A549 (cell line): ENCODE measurements at regions not wholly inside any gene's neighbourhood (a gene's known extent, or its start where the extent isn't known, plus 50 kb on each side); places are given as distances from the start of the nearest gene placed in this dataset.

Experiments used
- ATAC-seq, 2 experiments: fragments of 200-7000 bp in 1 of 2; fragments of >200 bp in 1 of 2; cut with Nextera tagmentation in 1 of 2; cut with Tn5 transposase in 1 of 2; 3 replicates each; pipeline versions ENCODE4 v1.8.0 to v1.9.1; 2018 to 2020; ENCODE audit warnings: mild to moderate bottlenecking in 1 of 2, moderate library complexity in 1 of 2
- CTCF ChIA-PET: fragments of 300-600 bp; sonication (Branson Sonifier 250); formaldehyde crosslinking; extraction: SDS; loops from one replicate; lab custom pipeline; 2021; ENCODE audit warnings: antibody characterized with exemption, inconsistent platforms; lab: Yijun Ruan, JAX
- POLR2A ChIA-PET: fragments of 350-600 bp; formaldehyde crosslinking; extraction: SDS; loops from one replicate; lab custom pipeline; 2021; ENCODE audit warnings: antibody characterized with exemption, inconsistent platforms; lab: Yijun Ruan, JAX
- DNase-seq, 2 experiments: peaks; one replicate each; pipeline versions ENCODE4 v3.0.0 to v3.0.0-alpha.2; 2011 to 2016; ENCODE audit warnings: low read depth in 1 of 2, low spot score in 1 of 2
- FAIRE-seq: peaks from 2 replicates; lab custom pipeline; 2011; peaks lifted over from hg19 to GRCh38; lab: Jason Lieb, UNC
- H3K27ac ChIP-seq, 2 experiments: fragments of >200 bp; sonication (Bioruptor Twin); formaldehyde crosslinking; 3 replicates each; pipeline ENCODE4 v1.5.1; 2016 to 2017
- H3K4me1 ChIP-seq: fragments of >200 bp; sonication (Bioruptor Twin); formaldehyde crosslinking; 3 replicates; pipeline ENCODE4 v1.6.1; 2016
- H3K4me2 ChIP-seq: fragments of >200 bp; sonication (Bioruptor Twin); formaldehyde crosslinking; 3 replicates; pipeline ENCODE4 v1.6.1; 2016
- H3K4me3 ChIP-seq: fragments of >200 bp; sonication (Bioruptor Twin); formaldehyde crosslinking; 3 replicates; pipeline ENCODE4 v1.5.1; 2016
- H3K9me3 ChIP-seq: fragments of >200 bp; sonication (Bioruptor Twin); formaldehyde crosslinking; 3 replicates; pipeline ENCODE4 v1.6.1; 2016
- CBX2 ChIP-seq: fragments of 200-600 bp; sonication (generic); IDR thresholded peaks from 2 replicates; pipeline ENCODE4 v1.6.1; 2016; ENCODE audit warnings: low read depth, mild to moderate bottlenecking, borderline replicate concordance
- CBX8 ChIP-seq: fragments of 200-600 bp; sonication (generic); IDR thresholded peaks from 2 replicates; pipeline ENCODE4 v1.6.1; 2016
- CEBPB ChIP-seq, 2 experiments: fragments of >200 bp in 1 of 2; sonication (Bioruptor Twin) in 1 of 2; formaldehyde crosslinking in 1 of 2; IDR thresholded peaks; 2 replicates each; pipeline ENCODE4 v1.6.1; 2012 to 2016
- EHF ChIP-seq: fragments of 250-450 bp; sonication (Bioruptor Pico); IDR thresholded peaks from 2 replicates; pipeline ENCODE4 v1.5.0; 2020; ENCODE audit warnings: mild to moderate bottlenecking
- EHMT2 ChIP-seq: fragments of 200-600 bp; sonication (generic); IDR thresholded peaks from 2 replicates; pipeline ENCODE4 v1.6.1; 2016; ENCODE audit warnings: antibody characterized with exemption, low read depth, mild to moderate bottlenecking, moderate library complexity
- ELK1 ChIP-seq: fragments of 150-350 bp; IDR thresholded peaks from 2 replicates; pipeline ENCODE4 v1.6.1; 2014; ENCODE audit warnings: low read depth, mild to moderate bottlenecking, low read length
- ESRRA ChIP-seq: fragments of 150-350 bp; IDR thresholded peaks from 2 replicates; pipeline ENCODE4 v1.6.1; 2014; ENCODE audit warnings: mild to moderate bottlenecking, low read length, borderline replicate concordance
- FOSL2 ChIP-seq, 2 experiments: fragments of 450-650 bp in 1 of 2; fragments of >200 bp in 1 of 2; sonication (Bioruptor Twin) in 1 of 2; formaldehyde crosslinking; IDR thresholded peaks; 2 replicates each; pipeline versions ENCODE4 v1.5.0 to v1.6.1; 2016 to 2020; ENCODE audit warnings: mild to moderate bottlenecking in 1 of 2, moderate library complexity in 1 of 2
- GATA3 ChIP-seq: IDR thresholded peaks from 2 replicates; pipeline ENCODE4 v1.6.1; 2012; ENCODE audit warnings: borderline replicate concordance
- HEYL ChIP-seq: fragments of 250-450 bp; sonication (Bioruptor Pico); IDR thresholded peaks from 2 replicates; pipeline ENCODE4 v1.8.0; 2021; ENCODE audit warnings: mild to moderate bottlenecking, moderate library complexity
- HOXB13 ChIP-seq: fragments of 250-450 bp; sonication (Bioruptor Pico); IDR thresholded peaks from 2 replicates; pipeline ENCODE4 v1.5.0; 2020; ENCODE audit warnings: low read depth, mild to moderate bottlenecking, moderate library complexity
- JUN ChIP-seq, 2 experiments: fragments of >200 bp; sonication (Bioruptor Twin); formaldehyde crosslinking; IDR thresholded peaks; 2 replicates in 1 of 2; 3 replicates in 1 of 2; pipeline ENCODE4 v1.6.1; 2016 to 2017
- JUNB ChIP-seq: fragments of >200 bp; sonication (Bioruptor Twin); formaldehyde crosslinking; IDR thresholded peaks from 2 replicates; pipeline ENCODE4 v1.6.1; 2016
- KDM1A ChIP-seq: fragments of 200-600 bp; sonication (generic); IDR thresholded peaks from 2 replicates; pipeline ENCODE4 v1.6.1; 2016; ENCODE audit warnings: low read depth, mild to moderate bottlenecking
- KDM5A ChIP-seq: fragments of 200-600 bp; sonication (generic); IDR thresholded peaks from 2 replicates; pipeline ENCODE4 v1.6.1; 2016; ENCODE audit warnings: antibody characterized with exemption, mild to moderate bottlenecking
- NFE2L2 ChIP-seq: fragments of 150-350 bp; conservative IDR thresholded peaks from 2 replicates; pipeline ENCODE4 v1.6.1; 2014; ENCODE audit warnings: low read length
- NPAS2 ChIP-seq: fragments of 250-450 bp; sonication (Bioruptor Pico); IDR thresholded peaks from 2 replicates; pipeline ENCODE4 v1.8.0; 2022; ENCODE audit warnings: mild to moderate bottlenecking, moderate library complexity, borderline replicate concordance
- PBX3 ChIP-seq: IDR thresholded peaks from 2 replicates; pipeline ENCODE4 v1.6.1; 2012
- POLR2AphosphoS2 ChIP-seq: conservative IDR thresholded peaks from 2 replicates; pipeline ENCODE4 v1.6.1; 2012; ENCODE audit warnings: low read length, improper control_type of control experiment, inconsistent platforms
- RCOR1 ChIP-seq: fragments of 150-350 bp; IDR thresholded peaks from 2 replicates; pipeline ENCODE4 v1.6.1; 2014; ENCODE audit warnings: antibody characterized with exemption, low read length, low read depth
- TFCP2L1 ChIP-seq: fragments of 250-450 bp; sonication (Bioruptor Pico); IDR thresholded peaks from 2 replicates; pipeline ENCODE4 v1.5.0; 2021; ENCODE audit warnings: mild to moderate bottlenecking
- USF2 ChIP-seq: fragments of 450-650 bp; IDR thresholded peaks from 2 replicates; pipeline ENCODE4 v1.6.1; 2014; ENCODE audit warnings: antibody characterized with exemption
- ZFP36 ChIP-seq: fragments of 450-650 bp; IDR thresholded peaks from 2 replicates; pipeline ENCODE4 v1.6.1; 2014; ENCODE audit warnings: borderline replicate concordance; ENCODE audit not compliant: partially characterized antibody
- ZNF302 ChIP-seq: fragments of 250-450 bp; sonication (Bioruptor Pico); IDR thresholded peaks from 2 replicates; pipeline ENCODE4 v1.9.0; 2021; ENCODE audit warnings: inconsistent platforms, mild to moderate bottlenecking, moderate library complexity
- ZSCAN20 ChIP-seq: fragments of 250-450 bp; sonication (Bioruptor Pico); IDR thresholded peaks from 2 replicates; pipeline ENCODE4 v1.8.0; 2022; ENCODE audit warnings: mild to moderate bottlenecking, moderate library complexity
- WGBS: methylation state at CpG from one replicate; pipeline ENCODE4 v1.1.6; 2017; ENCODE audit errors: missing lambda C conversion rate; 5-methylcytosine and 5-hydroxymethylcytosine counted together
- TF ChIP-seq, protein P1 (sequence below): fragments of >200 bp; sonication (Bioruptor Twin); formaldehyde crosslinking; IDR thresholded peaks from 2 replicates; pipeline ENCODE4 v1.6.1; 2016
- TF ChIP-seq, protein P2 (sequence below): fragments of 250-450 bp; sonication (Bioruptor Pico); IDR thresholded peaks from 2 replicates; pipeline ENCODE4 v1.5.0; 2021; ENCODE audit warnings: mild to moderate bottlenecking, moderate library complexity, borderline replicate concordance
- TF ChIP-seq, protein P3 (sequence below): fragments of 200-600 bp; sonication (generic); IDR thresholded peaks from 2 replicates; pipeline ENCODE4 v1.6.1; 2016; ENCODE audit warnings: antibody characterized with exemption, mild to moderate bottlenecking, moderate library complexity

DNA sequence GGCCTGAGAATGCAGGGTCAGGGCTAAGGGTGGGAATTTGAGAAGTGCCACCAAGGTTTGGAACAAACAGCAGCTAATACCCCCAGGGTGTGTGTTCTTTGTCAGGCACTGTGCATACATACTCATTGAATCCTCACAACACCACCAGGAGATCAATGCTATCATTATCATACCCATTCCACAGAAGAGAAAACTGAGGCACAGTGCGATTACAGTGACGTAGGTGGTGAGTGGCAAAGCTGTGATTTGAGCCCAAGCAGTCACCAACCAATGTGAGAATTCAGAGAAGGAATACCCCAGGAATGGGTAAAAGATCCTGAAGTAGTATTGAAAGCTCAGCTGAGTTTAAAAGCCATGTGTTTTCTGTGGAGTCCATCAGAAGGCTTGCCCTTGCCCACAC is 281.6 kb upstream of the MGAT5 start:
- 0% methylated on average over 2 of the region's 2 CpGs for WGBS
- TF ChIP-seq ESRRA = no peak
- TF ChIP-seq POLR2AphosphoS2 = no peak
- TF ChIP-seq, protein P1, sequence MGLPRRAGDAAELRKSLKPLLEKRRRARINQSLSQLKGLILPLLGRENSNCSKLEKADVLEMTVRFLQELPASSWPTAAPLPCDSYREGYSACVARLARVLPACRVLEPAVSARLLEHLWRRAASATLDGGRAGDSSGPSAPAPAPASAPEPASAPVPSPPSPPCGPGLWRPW = no peak
- TF ChIP-seq GATA3 = no peak
- no peak for TF ChIP-seq PBX3
- TF ChIP-seq, protein P2, sequence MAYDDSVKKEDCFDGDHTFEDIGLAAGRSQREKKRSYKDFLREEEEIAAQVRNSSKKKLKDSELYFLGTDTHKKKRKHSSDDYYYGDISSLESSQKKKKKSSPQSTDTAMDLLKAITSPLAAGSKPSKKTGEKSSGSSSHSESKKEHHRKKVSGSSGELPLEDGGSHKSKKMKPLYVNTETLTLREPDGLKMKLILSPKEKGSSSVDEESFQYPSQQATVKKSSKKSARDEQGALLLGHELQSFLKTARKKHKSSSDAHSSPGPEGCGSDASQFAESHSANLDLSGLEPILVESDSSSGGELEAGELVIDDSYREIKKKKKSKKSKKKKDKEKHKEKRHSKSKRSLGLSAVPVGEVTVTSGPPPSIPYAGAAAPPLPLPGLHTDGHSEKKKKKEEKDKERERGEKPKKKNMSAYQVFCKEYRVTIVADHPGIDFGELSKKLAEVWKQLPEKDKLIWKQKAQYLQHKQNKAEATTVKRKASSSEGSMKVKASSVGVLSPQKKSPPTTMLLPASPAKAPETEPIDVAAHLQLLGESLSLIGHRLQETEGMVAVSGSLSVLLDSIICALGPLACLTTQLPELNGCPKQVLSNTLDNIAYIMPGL (CRISPR knock-in tag) = no peak
- no peak for TF ChIP-seq JUN (IDR thresholded peaks at IDR 0.05)
- TF ChIP-seq CEBPB (IDR thresholded peaks at IDR 0.05) = no peak
- TF ChIP-seq KDM5A = no peak
- TF ChIP-seq CBX2 = no peak
- TF ChIP-seq FOSL2 (IDR thresholded peaks at IDR 0.05) = no peak
- TF ChIP-seq FOSL2 (CRISPR knock-in tag; IDR thresholded peaks at IDR 0.05) = no peak
- TF ChIP-seq EHF = no peak
- no peak for TF ChIP-seq TFCP2L1 (CRISPR knock-in tag)
- no peak for TF ChIP-seq KDM1A
- no peak for TF ChIP-seq HEYL (CRISPR knock-in tag)
- TF ChIP-seq EHMT2 = no peak
- TF ChIP-seq JUNB = no peak
- TF ChIP-seq ZNF302 (CRISPR knock-in tag) = no peak
- no peak for TF ChIP-seq NFE2L2
- TF ChIP-seq ZSCAN20 (CRISPR knock-in tag) = no peak
- POLR2A ChIA-PET = no interaction called here
- ATAC-seq (no peak), FAIRE-seq (no peak), DNase-seq (no peak)
- Histone ChIP-seq H3K9me3 (no peaks in the 10 kb centered on the region), H3K27ac (no peak overlapping the region), H3K4me2 (no peak overlapping the region), H3K4me1 (no peaks in the 10 kb centered on the region), H3K4me3 (no peak overlapping the region)
- CTCF ChIA-PET = no interaction called here

GRCh38 chr2:133972786-133973185 is 281.1 kb upstream of the MGAT5 start:
- no peaks in the 10 kb centered on the region for H3K9me3 ChIP-seq
- no peak for TF ChIP-seq ELK1
- DNase-seq (no peak), FAIRE-seq (no peak), ATAC-seq (no peak)
- H3K4me1 ChIP-seq = no peaks in the 10 kb centered on the region
- H3K27ac ChIP-seq = no peak overlapping the region
- ChIA-PET POLR2A (no interaction called here), CTCF (no interaction called here)
- no peak overlapping the region for H3K4me2 ChIP-seq
- no peak overlapping the region for H3K4me3 ChIP-seq
- 12% methylated on average over 8 of the region's 8 CpGs for WGBS

GRCh38 chr2:133974353-133974752 is 279.5 kb upstream of the MGAT5 start:
- H3K27ac ChIP-seq = no peak overlapping the region
- no peaks in the 10 kb centered on the region for H3K4me1 ChIP-seq
- ATAC-seq (no peak), FAIRE-seq (no peak), DNase-seq (no peak)
- no peak overlapping the region for H3K4me3 ChIP-seq
- no peak overlapping the region for H3K4me2 ChIP-seq
- ChIA-PET POLR2A (no interaction called here), CTCF (no interaction called here)
- H3K9me3 ChIP-seq = no peaks in the 10 kb centered on the region
- TF ChIP-seq, protein P3, sequence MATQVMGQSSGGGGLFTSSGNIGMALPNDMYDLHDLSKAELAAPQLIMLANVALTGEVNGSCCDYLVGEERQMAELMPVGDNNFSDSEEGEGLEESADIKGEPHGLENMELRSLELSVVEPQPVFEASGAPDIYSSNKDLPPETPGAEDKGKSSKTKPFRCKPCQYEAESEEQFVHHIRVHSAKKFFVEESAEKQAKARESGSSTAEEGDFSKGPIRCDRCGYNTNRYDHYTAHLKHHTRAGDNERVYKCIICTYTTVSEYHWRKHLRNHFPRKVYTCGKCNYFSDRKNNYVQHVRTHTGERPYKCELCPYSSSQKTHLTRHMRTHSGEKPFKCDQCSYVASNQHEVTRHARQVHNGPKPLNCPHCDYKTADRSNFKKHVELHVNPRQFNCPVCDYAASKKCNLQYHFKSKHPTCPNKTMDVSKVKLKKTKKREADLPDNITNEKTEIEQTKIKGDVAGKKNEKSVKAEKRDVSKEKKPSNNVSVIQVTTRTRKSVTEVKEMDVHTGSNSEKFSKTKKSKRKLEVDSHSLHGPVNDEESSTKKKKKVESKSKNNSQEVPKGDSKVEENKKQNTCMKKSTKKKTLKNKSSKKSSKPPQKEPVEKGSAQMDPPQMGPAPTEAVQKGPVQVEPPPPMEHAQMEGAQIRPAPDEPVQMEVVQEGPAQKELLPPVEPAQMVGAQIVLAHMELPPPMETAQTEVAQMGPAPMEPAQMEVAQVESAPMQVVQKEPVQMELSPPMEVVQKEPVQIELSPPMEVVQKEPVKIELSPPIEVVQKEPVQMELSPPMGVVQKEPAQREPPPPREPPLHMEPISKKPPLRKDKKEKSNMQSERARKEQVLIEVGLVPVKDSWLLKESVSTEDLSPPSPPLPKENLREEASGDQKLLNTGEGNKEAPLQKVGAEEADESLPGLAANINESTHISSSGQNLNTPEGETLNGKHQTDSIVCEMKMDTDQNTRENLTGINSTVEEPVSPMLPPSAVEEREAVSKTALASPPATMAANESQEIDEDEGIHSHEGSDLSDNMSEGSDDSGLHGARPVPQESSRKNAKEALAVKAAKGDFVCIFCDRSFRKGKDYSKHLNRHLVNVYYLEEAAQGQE = no peak
- TF ChIP-seq EHMT2 = no peak
- TF ChIP-seq RCOR1 = no peak
- TF ChIP-seq CBX8 = no peak
- no peak for TF ChIP-seq USF2
- no peak for TF ChIP-seq HOXB13 (CRISPR knock-in tag)
- TF ChIP-seq NPAS2 (CRISPR knock-in tag) = no peak
- no peak for TF ChIP-seq GATA3
- no peak for TF ChIP-seq ZFP36
- no peak for TF ChIP-seq HEYL (CRISPR knock-in tag)
- TF ChIP-seq ZSCAN20 (CRISPR knock-in tag) = no peak
- WGBS = 65% methylated on average over 1 of the region's 1 CpG
